ENCODE measurements at regions not wholly inside any gene's neighbourhood (a gene's known extent, or its start where the extent isn't known, plus 50 kb on each side); places are given as distances from the start of the nearest gene placed in this dataset.

- TF ChIP-seq EZH2 (IDR thresholded peaks at IDR 0.05; ENCODE audit: insufficient read depth, low read length) (no peak), CTCF (IDR thresholded peaks at IDR 0.05; ENCODE audit: insufficient read depth, low read depth, low read length) (no peak)
Observed at GRCh38 chr7:19567011-19567410, 141.8 kb downstream of the POLR1F start.
